Fibroblast of villous mesenchyme (primary cell): ENCODE measurements at regions not wholly inside any gene's neighbourhood (a gene's known extent, or its start where the extent isn't known, plus 50 kb on each side); places are given as distances from the start of the nearest gene placed in this dataset.

Experiments used
- DNase-seq: peaks from one replicate; pipeline ENCODE4 v3.0.0-alpha.2; 2010; ENCODE audit warnings: low read depth
- H3K4me3 ChIP-seq: 2 replicates; pipeline ENCODE4 v1.5.1; 2011; ENCODE audit warnings: low read depth, mild to moderate bottlenecking, low read length
- TF ChIP-seq, protein P1 (sequence below): IDR thresholded peaks from 2 replicates; pipeline ENCODE4 v1.5.1; 2012; ENCODE audit warnings: low read depth, mild to moderate bottlenecking, low read length; ENCODE audit not compliant: insufficient read depth

DNA sequence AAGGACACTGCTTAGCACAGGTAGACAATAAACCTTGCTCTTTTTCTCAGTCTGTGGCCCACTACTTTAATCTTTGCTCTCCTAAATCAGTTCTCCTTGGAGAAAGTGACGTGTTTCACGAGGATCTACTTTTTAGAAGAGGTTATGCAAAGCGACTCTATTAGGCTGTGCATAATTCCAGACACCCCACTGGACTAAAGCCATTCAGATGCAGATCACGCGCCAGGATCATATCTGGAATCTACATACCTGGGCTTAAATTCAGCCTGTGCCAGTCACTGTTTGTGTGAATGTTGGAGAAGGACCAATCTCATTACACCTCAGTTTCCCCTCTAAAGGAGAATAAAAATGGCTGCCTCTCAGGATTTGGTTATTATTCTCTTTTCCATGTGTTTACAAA lies 413.0 kb upstream of the MYT1L start:
- H3K4me3 ChIP-seq, result no peak overlapping the region
- TF ChIP-seq, protein P1, sequence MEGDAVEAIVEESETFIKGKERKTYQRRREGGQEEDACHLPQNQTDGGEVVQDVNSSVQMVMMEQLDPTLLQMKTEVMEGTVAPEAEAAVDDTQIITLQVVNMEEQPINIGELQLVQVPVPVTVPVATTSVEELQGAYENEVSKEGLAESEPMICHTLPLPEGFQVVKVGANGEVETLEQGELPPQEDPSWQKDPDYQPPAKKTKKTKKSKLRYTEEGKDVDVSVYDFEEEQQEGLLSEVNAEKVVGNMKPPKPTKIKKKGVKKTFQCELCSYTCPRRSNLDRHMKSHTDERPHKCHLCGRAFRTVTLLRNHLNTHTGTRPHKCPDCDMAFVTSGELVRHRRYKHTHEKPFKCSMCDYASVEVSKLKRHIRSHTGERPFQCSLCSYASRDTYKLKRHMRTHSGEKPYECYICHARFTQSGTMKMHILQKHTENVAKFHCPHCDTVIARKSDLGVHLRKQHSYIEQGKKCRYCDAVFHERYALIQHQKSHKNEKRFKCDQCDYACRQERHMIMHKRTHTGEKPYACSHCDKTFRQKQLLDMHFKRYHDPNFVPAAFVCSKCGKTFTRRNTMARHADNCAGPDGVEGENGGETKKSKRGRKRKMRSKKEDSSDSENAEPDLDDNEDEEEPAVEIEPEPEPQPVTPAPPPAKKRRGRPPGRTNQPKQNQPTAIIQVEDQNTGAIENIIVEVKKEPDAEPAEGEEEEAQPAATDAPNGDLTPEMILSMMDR, result no peak
- no peak for DNase-seq

DNA sequence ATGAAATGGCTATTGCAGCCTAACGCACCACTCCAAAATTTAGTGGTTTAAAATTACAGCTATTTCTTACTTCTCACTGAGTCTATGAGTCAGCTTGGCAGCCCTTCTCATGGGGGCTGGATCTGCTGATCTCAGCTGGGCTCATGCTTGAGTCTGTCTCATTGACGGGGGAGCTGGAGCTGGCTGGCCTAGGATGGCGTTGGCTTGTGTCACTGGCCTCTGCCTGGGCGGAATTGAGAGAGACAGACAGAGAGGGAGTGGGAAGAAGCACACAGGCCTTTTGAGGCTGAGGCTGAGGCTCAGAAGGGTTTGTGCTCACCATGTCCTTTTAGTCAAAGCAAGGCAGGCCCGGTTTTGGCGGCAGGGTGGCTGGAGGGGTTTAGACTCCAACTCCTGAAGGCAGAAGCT lies 412.1 kb upstream of the MYT1L start:
- TF ChIP-seq, protein P1, result no peak
- DNase-seq, result no peak
- no peak overlapping the region for H3K4me3 ChIP-seq

DNA sequence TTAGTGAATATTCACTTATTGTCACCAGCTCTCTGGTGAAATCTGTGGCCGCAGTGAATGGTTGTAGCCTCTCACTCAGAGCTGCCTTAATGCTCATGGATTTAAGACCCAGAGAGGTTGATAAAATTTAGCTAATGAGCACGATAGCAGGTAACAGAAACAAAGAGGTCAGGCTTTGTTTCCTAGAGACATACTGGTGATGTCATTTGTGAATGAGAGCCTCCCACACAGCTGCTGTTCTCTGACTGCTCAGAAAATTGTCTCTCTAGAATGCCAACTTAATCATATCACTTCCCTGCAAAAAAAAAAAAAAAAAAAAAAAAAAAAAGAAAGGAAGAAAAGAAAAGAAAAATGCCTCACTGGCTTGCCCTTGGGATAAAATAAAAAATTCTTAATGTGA lies 411.7 kb upstream of the MYT1L start:
- H3K4me3 ChIP-seq, result no peak overlapping the region
- DNase-seq, result no peak
- TF ChIP-seq, protein P1, result no peak

DNA sequence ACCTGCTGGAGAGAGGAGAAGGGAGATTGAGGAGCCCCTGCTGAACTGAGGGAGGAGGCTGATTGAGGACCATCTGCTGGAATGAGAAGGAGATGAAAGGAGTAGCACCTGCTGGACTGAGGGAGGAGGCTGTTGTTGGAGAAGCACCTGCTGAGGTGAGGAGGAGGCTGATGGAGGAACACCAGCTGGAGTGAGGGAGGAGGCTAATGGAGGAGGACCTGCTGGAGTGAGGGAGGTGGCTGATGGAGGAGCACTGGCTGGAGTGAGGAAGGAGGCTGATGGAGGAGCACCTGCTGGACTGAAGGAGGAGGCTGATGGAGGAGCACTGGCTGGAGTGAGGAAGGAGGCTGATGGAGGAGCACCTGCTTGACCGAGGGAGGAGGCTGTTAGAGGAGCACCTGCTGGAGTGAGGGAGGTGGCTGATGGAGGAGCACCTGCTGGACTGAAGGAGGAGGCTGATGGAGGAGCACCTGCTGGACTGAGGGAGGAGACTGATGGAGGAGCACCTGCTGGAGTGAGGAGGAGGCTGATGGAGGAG lies 409.2 kb upstream of the MYT1L start:
- no peak overlapping the region for H3K4me3 ChIP-seq
- TF ChIP-seq, protein P1, result no peak
- DNase-seq, result no peak

DNA sequence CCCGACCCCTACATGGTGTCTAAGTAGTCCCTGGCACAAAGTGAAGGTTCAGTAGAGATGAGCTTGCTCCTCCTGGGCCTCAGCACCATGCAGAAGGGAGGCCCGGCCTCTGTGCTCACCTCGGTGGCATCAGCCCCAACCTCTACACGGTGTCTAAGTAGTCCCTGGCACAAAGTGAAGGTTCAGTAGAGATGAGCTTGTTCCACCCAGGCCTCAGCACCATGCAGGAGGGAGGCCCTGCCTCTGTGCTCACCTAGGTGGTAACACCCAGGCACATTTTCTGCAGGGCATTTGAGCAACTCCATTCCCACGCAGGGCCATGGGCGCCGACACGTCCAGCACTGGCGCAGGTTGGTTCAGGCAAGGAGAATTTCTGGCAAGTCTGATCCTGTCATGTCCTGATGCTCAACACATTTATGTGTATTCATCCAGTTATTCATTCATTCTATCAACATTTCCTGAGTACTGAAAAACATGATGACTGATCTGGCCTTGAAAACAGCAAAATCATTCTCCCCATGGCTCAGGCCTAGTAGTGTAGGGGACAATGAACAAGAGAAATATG lies 408.2 kb upstream of the MYT1L start:
- TF ChIP-seq, protein P1, result no peak
- H3K4me3 ChIP-seq, result no peak overlapping the region
- no peak for DNase-seq

DNA sequence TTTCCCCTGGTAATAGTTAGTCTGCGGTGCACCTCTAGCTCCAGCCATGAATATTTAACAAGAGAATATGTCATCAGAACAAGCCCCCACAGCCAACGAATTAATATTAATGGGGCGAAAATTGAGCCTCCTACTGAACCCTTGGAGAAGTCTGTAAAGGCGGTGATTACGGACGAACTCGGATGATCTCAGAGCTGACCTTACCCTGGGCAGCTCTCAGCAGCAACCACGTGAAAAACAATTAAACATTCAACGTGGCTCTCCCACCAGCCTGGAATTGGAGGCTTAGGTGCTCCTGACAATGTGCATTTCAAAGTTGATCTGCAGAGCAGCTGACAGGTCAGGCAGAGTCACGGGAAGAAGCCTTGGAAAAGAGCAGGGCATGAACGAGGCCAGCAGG lies 407.6 kb upstream of the MYT1L start:
- TF ChIP-seq, protein P1, result no peak
- no peak overlapping the region for H3K4me3 ChIP-seq
- DNase-seq, result no peak

DNA sequence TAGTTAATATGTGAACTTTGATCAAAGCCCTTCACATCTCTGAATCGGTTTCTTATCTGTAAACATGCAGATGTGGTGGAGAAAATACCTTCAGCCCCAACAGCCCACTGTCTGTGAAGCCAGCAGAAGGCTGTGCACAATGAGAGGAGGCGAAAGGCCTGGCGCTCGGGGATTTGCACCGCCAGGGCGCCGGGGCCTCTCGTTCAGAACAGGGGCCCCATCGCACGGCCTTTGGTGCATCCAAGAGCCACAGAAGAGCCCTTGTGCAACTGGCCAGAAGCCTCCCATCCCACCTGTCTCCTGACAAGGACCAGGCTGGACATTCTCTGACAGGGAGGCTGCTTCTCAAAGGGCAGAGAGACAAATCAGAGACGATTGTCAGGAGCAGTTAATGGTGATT lies 407.2 kb upstream of the MYT1L start:
- DNase-seq, result no peak
- TF ChIP-seq, protein P1, result no peak
- H3K4me3 ChIP-seq, result no peak overlapping the region
